T follicular helper cell (primary cell): ENCODE measurements at regions not wholly inside any gene's neighbourhood (a gene's known extent, or its start where the extent isn't known, plus 50 kb on each side); places are given as distances from the start of the nearest gene placed in this dataset.

ENCODE experiments used
- DNase-seq: peaks from one replicate; pipeline ENCODE4 v3.0.0-alpha.2; 2020; ENCODE audit warnings: low read depth

DNA sequence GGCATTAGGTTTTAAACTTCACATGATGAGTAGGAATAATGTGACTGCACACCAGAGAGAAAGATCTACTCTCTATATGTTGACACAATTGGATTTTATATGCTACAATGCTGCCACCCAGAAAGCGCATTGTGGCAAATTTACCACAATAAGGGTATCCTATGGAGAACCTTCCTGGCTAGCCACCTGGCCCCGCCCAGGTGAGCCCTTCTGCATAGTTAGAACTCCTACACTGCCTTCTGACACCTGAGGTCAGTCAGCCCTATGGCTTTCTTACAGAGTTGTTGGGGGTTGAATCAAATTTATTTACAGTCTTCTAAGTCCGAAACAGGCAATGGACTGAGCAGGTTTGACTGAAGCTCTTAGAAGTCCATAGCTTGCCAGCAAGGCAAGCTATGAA is 153.8 kb upstream of the S100G start:
- DNase-seq: no peak

DNA sequence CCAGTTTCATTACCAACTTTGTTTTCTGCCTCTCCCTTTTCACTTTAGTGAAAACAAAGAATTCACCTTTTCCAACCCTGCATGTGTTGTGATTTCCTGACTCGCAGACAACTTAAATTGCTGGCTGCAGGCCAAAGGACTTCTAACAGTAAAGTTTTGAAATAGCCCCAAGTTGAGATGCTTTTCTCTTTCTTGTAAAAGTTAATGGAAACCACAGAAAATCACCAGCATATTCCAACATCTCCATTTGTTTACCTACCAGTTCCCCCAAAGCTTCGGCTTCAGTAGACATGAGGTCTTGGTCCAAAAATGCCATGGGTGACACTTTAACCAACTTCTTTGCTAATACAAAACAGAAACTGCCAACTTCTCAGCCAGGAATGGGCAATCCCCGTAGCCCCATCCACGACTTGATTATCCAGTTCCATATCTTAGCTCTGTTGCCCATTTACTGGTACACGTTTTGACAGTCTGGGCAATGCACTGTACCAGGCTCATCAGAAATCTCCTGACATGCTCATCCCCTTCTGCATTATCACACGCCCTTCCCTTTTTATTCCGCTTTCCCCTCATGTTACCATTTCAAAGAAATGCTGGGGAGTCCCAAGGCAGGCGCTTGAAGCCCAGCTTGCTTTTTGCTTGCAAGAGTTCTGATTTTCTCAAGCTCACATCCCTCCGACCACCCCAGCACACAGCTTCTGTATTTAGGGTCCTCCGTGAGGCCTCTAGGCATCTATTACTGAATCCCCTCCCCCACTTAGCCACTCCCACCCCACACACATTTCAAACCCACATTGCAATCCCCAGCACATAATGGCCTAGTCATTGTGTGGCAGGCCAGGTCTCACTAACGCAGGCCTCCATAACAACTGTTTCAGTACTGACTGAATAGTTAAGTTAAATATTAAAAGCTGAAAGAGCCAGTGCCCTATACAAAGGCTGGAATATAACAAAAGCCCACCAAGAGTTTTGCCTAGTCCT is 137.9 kb upstream of the S100G start:
- no peak for DNase-seq

- no peak for DNase-seq
Observed at GRCh38 chrX:16516232-16516876, 133.6 kb upstream of the S100G start.

- DNase-seq: no peak
Observed at GRCh38 chrX:16517039-16517605, 132.8 kb upstream of the S100G start.

DNA sequence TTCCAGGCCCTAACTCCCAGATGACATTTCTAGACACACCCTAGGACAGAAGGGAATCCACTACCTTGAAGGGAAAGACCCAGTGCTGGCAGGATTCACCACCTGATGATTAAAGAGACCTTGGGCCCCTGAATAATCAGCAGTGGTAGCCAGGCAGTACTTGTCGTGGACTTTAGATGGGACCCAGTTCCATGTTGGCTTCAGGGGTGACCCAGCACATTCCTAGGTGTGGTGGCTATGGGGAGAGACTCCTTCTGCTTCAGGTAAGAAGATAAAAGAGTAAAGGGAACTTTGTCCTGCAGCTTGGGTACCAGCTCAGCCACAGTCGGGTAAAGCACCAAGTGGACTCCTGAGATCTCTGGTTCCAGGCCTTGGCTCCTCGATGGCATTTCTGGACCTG is 131.8 kb upstream of the S100G start:
- no peak for DNase-seq

GRCh38 chrX:16524316-16524715 is 125.6 kb upstream of the S100G start:
- DNase-seq: no peak

DNA sequence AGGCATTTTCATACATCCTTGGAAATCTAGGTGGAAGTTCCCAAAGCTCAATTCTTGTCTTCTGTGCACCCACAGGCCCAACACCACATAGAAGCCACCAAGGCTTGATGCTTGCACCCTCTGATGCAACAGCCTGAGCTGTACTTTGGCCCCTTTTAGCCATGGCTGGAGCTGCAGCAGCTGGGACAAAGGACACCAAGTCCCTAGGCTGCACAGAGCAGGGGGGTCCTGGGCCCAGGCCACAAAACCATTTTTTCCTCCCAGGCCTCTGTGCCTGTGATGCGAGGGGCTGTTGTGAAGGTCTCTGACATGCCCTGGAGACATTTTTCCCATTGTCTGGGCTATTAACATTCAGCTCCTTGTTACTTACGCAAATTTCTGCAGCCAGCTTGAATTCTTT is 124.0 kb upstream of the S100G start:
- no peak for DNase-seq

GRCh38 chrX:16528620-16529019 is 121.3 kb upstream of the S100G start:
- peak; percentile 14 for DNase-seq
